NCI-H2107 (cell line): ENCODE measurements at regions not wholly inside any gene's neighbourhood (a gene's known extent, or its start where the extent isn't known, plus 50 kb on each side); places are given as distances from the start of the nearest gene placed in this dataset.
"Not testable (repeated sequence)": the region's sequence is repeated elsewhere in the genome, so short reads cannot be mapped to it uniquely, and the experiment has no call there.

Experiments used
- DNase-seq: peaks from one replicate; lab custom pipeline; 2025; lab: John Stamatoyannopoulos, UW

GRCh38 chr12:88945051-88945732 lies 364.9 kb upstream of the KITLG start:
- DNase-seq = no peak

- no peak for DNase-seq
These were observed 364.1 kb upstream of the KITLG start for GRCh38 chr12:88944397-88944796.

- no peak for DNase-seq
These were observed 360.6 kb upstream of the KITLG start for GRCh38 chr12:88940854-88941253.

GRCh38 chr12:88935856-88936255 lies 355.6 kb upstream of the KITLG start:
- no peak for DNase-seq

- no peak for DNase-seq
These were observed 354.0 kb upstream of the KITLG start for GRCh38 chr12:88934163-88934747.

GRCh38 chr12:88932457-88932856 lies 352.2 kb upstream of the KITLG start:
- DNase-seq = no peak

- DNase-seq = no peak
These were observed 351.3 kb upstream of the KITLG start for GRCh38 chr12:88931598-88931997.

GRCh38 chr12:88925454-88925853 lies 345.2 kb upstream of the KITLG start:
- no peak for DNase-seq

- DNase-seq = no peak
These were observed 343.9 kb upstream of the KITLG start for GRCh38 chr12:88924162-88924561.

GRCh38 chr12:88923631-88924030 lies 343.4 kb upstream of the KITLG start:
- DNase-seq = no peak

- DNase-seq = no peak
These were observed 342.5 kb upstream of the KITLG start for GRCh38 chr12:88922816-88923215.

GRCh38 chr12:88921890-88922532 lies 341.7 kb upstream of the KITLG start:
- DNase-seq = no peak

- DNase-seq = no peak
These were observed 341.2 kb upstream of the KITLG start for GRCh38 chr12:88921434-88921833.

- DNase-seq = no peak
These were observed 337.9 kb upstream of the KITLG start for GRCh38 chr12:88918161-88918560.

GRCh38 chr12:88914967-88915366 lies 334.7 kb upstream of the KITLG start:
- no peak for DNase-seq

- DNase-seq = no peak
These were observed 329.2 kb upstream of the KITLG start for GRCh38 chr12:88909510-88909909.

- no peak for DNase-seq
These were observed 328.1 kb upstream of the KITLG start for GRCh38 chr12:88908345-88908744.

GRCh38 chr12:88904705-88905104 lies 324.4 kb upstream of the KITLG start:
- DNase-seq = no peak

- DNase-seq = no peak
These were observed 323.1 kb upstream of the KITLG start for GRCh38 chr12:88903333-88903732.

GRCh38 chr12:88897723-88898122 lies 317.5 kb upstream of the KITLG start:
- DNase-seq = no peak

- DNase-seq = no peak
These were observed 316.7 kb upstream of the KITLG start for GRCh38 chr12:88896958-88897357.

- DNase-seq = no peak
These were observed 315.4 kb upstream of the KITLG start for GRCh38 chr12:88895634-88896033.

- DNase-seq = no peak
These were observed 313.5 kb upstream of the KITLG start for GRCh38 chr12:88893801-88894200.

- DNase-seq = not testable (repeated sequence)
These were observed 311.2 kb upstream of the KITLG start for GRCh38 chr12:88891434-88891833.
